KMS-11 (cell line): ENCODE measurements at regions not wholly inside any gene's neighbourhood (a gene's known extent, or its start where the extent isn't known, plus 50 kb on each side); places are given as distances from the start of the nearest gene placed in this dataset.

Experiments used
- H2AFZ ChIP-seq: fragments of 200-600 bp; sonication (generic); 2 replicates; pipeline ENCODE4 v1.6.1; 2016; ENCODE audit warnings: antibody characterized with exemption, mixed run types, low read depth
- H3K27ac ChIP-seq: fragments of 200-600 bp; sonication (generic); 2 replicates; pipeline ENCODE4 v1.6.1; 2016; ENCODE audit warnings: mild to moderate bottlenecking, mixed run types
- H3K27me3 ChIP-seq: fragments of 200-600 bp; sonication (generic); 2 replicates; pipeline ENCODE4 v1.6.1; 2017; ENCODE audit warnings: mild to moderate bottlenecking, low read depth, mixed run types, moderate library complexity; ENCODE audit not compliant: insufficient read depth
- H3K36me3 ChIP-seq: fragments of 200-600 bp; sonication (generic); 2 replicates; pipeline ENCODE4 v1.6.1; 2017; ENCODE audit warnings: mild to moderate bottlenecking, mixed run types; ENCODE audit not compliant: insufficient read depth
- H3K4me1 ChIP-seq: fragments of 200-600 bp; sonication (generic); 2 replicates; pipeline ENCODE4 v1.6.1; 2016; ENCODE audit warnings: mild to moderate bottlenecking, low read depth, mixed run types; ENCODE audit not compliant: poor library complexity, severe bottlenecking
- H3K4me2 ChIP-seq: fragments of 200-600 bp; sonication (generic); 2 replicates; pipeline ENCODE4 v1.7.0; 2016; ENCODE audit warnings: mild to moderate bottlenecking, mixed run types
- H3K4me3 ChIP-seq: fragments of 200-600 bp; sonication (generic); IDR thresholded peaks from 2 replicates; pipeline ENCODE4 v1.6.1; 2017; ENCODE audit warnings: low read depth, low read length, mixed read lengths; ENCODE audit not compliant: insufficient read depth
- H3K79me2 ChIP-seq: fragments of 200-600 bp; sonication (generic); 2 replicates; pipeline ENCODE4 v1.6.1; 2016; ENCODE audit warnings: low read depth, mixed run types; ENCODE audit not compliant: insufficient read depth
- H3K9ac ChIP-seq: fragments of 200-600 bp; sonication (generic); 2 replicates; pipeline ENCODE4 v1.6.1; 2016; ENCODE audit warnings: mild to moderate bottlenecking, mixed run types
- H4K20me1 ChIP-seq: fragments of 200-600 bp; sonication (generic); 2 replicates; pipeline ENCODE4 v1.6.1; 2016; ENCODE audit warnings: mild to moderate bottlenecking, mixed run types; ENCODE audit not compliant: insufficient read depth
- CTCF ChIP-seq: fragments of 200-600 bp; sonication (generic); conservative IDR thresholded peaks from 2 replicates; pipeline ENCODE4 v1.6.1; 2017; ENCODE audit warnings: low read depth, mild to moderate bottlenecking, antibody characterized with exemption, low read length, moderate library complexity, mixed read lengths

- H3K4me3 ChIP-seq, result no peak overlapping the region
- H4K20me1 ChIP-seq, result no peaks in the 10 kb centered on the region
- H3K36me3 ChIP-seq, result no peaks in the 10 kb centered on the region
- no peak overlapping the region for H2AFZ ChIP-seq
- no peaks in the 10 kb centered on the region for H3K4me1 ChIP-seq
- no peaks in the 10 kb centered on the region for H3K79me2 ChIP-seq
- H3K27ac ChIP-seq, result no peak overlapping the region
- H3K9ac ChIP-seq, result no peak overlapping the region
- no peak overlapping the region for H3K4me2 ChIP-seq
- no peak for TF ChIP-seq CTCF
- no peaks in the 10 kb centered on the region for H3K27me3 ChIP-seq
Observed at GRCh38 chr9:12290166-12290869, 402.9 kb upstream of the TYRP1 start.

GRCh38 chr9:12305211-12305610 is 388.0 kb upstream of the TYRP1 start:
- H3K79me2 ChIP-seq, result no peaks in the 10 kb centered on the region
- no peaks in the 10 kb centered on the region for H4K20me1 ChIP-seq
- no peak overlapping the region for H2AFZ ChIP-seq
- H3K27me3 ChIP-seq, result no peaks in the 10 kb centered on the region
- H3K9ac ChIP-seq, result no peak overlapping the region
- no peak for TF ChIP-seq CTCF
- H3K36me3 ChIP-seq, result no peaks in the 10 kb centered on the region
- peaks cover 4% of the 10 kb centered on the region for H3K4me1 ChIP-seq
- H3K4me3 ChIP-seq, result no peak overlapping the region
- H3K4me2 ChIP-seq, result no peak overlapping the region
- no peak overlapping the region for H3K27ac ChIP-seq

- Histone ChIP-seq H3K4me2 (no peak overlapping the region), H3K36me3 (no peaks in the 10 kb centered on the region), H4K20me1 (no peaks in the 10 kb centered on the region), H3K27me3 (no peaks in the 10 kb centered on the region), H3K4me3 (no peak overlapping the region), H3K9ac (no peak overlapping the region), H3K27ac (no peak overlapping the region), H2AFZ (no peak overlapping the region), H3K4me1 (no peaks in the 10 kb centered on the region), H3K79me2 (no peaks in the 10 kb centered on the region)
- no peak for TF ChIP-seq CTCF
Observed at GRCh38 chr9:12314589-12314988, 378.6 kb upstream of the TYRP1 start.

- H3K79me2 ChIP-seq, result no peaks in the 10 kb centered on the region
- H3K9ac ChIP-seq, result no peak overlapping the region
- no peaks in the 10 kb centered on the region for H3K36me3 ChIP-seq
- H3K27ac ChIP-seq, result no peak overlapping the region
- H3K27me3 ChIP-seq, result no peaks in the 10 kb centered on the region
- H3K4me3 ChIP-seq, result no peak overlapping the region
- no peak overlapping the region for H3K4me2 ChIP-seq
- H4K20me1 ChIP-seq, result no peaks in the 10 kb centered on the region
- TF ChIP-seq CTCF, result no peak
- H2AFZ ChIP-seq, result no peak overlapping the region
- H3K4me1 ChIP-seq, result no peaks in the 10 kb centered on the region
Observed at GRCh38 chr9:12318732-12319685, 374.2 kb upstream of the TYRP1 start.
